GM18909 (cell line): ENCODE measurements at regions not wholly inside any gene's neighbourhood (a gene's known extent, or its start where the extent isn't known, plus 50 kb on each side); places are given as distances from the start of the nearest gene placed in this dataset.
"Not testable (repeated sequence)": the region's sequence is repeated elsewhere in the genome, so short reads cannot be mapped to it uniquely, and the experiment has no call there.

Experiments used
- ATAC-seq: cut with Tn5 transposase; IDR thresholded peaks from one replicate; pipeline ENCODE4 v1.9.1; 2021; ENCODE audit warnings: mild to moderate bottlenecking; ENCODE audit not compliant: unreplicated experiment, poor library complexity

- no peak for ATAC-seq
Observed at GRCh38 chr10:30172673-30173072, 113.3 kb upstream of the JCAD start.

- ATAC-seq = no peak
Observed at GRCh38 chr10:30172091-30172490, 112.7 kb upstream of the JCAD start.

- no peak for ATAC-seq
Observed at GRCh38 chr10:30171601-30172000, 112.2 kb upstream of the JCAD start.

- ATAC-seq = no peak
Observed at GRCh38 chr10:30170814-30171213, 111.4 kb upstream of the JCAD start.

- ATAC-seq = no peak
Observed at GRCh38 chr10:30170146-30170545, 110.8 kb upstream of the JCAD start.

GRCh38 chr10:30169342-30169741 lies 110.0 kb upstream of the JCAD start:
- ATAC-seq = no peak

GRCh38 chr10:30166929-30167328 lies 107.5 kb upstream of the JCAD start:
- ATAC-seq = no peak

GRCh38 chr10:30163410-30163809 lies 104.0 kb upstream of the JCAD start:
- not testable (repeated sequence) for ATAC-seq

GRCh38 chr10:30162796-30163195 lies 103.4 kb upstream of the JCAD start:
- ATAC-seq = not testable (repeated sequence)

GRCh38 chr10:30160271-30160982 lies 101.0 kb upstream of the JCAD start:
- ATAC-seq = no peak

- ATAC-seq = not testable (repeated sequence)
Observed at GRCh38 chr10:30159614-30160013, 100.2 kb upstream of the JCAD start.

GRCh38 chr10:30158325-30158960 lies 99.1 kb upstream of the JCAD start:
- no peak for ATAC-seq

GRCh38 chr10:30155401-30155800 lies 96.0 kb upstream of the JCAD start:
- no peak for ATAC-seq

- no peak for ATAC-seq
Observed at GRCh38 chr10:30154561-30154960, 95.2 kb upstream of the JCAD start.

GRCh38 chr10:30154126-30154525 lies 94.7 kb upstream of the JCAD start:
- no peak for ATAC-seq

GRCh38 chr10:30151581-30152389 lies 92.4 kb upstream of the JCAD start:
- ATAC-seq = no peak

- ATAC-seq = no peak
Observed at GRCh38 chr10:30141423-30141822, 82.0 kb upstream of the JCAD start.

- no peak for ATAC-seq
Observed at GRCh38 chr10:30134171-30134945, 75.0 kb upstream of the JCAD start.

- no peak for ATAC-seq
Observed at GRCh38 chr10:30133198-30133597, 73.8 kb upstream of the JCAD start.

- not testable (repeated sequence) for ATAC-seq
Observed at GRCh38 chr10:30131369-30131768, 72.0 kb upstream of the JCAD start.
